NCI-H345 (cell line): ENCODE measurements at regions not wholly inside any gene's neighbourhood (a gene's known extent, or its start where the extent isn't known, plus 50 kb on each side); places are given as distances from the start of the nearest gene placed in this dataset.
A peak's percentile ranks its signal among the peaks of the same experiment; 100 is the strongest.

Experiments used
- DNase-seq: peaks from one replicate; lab custom pipeline; 2025; lab: John Stamatoyannopoulos, UW

DNA sequence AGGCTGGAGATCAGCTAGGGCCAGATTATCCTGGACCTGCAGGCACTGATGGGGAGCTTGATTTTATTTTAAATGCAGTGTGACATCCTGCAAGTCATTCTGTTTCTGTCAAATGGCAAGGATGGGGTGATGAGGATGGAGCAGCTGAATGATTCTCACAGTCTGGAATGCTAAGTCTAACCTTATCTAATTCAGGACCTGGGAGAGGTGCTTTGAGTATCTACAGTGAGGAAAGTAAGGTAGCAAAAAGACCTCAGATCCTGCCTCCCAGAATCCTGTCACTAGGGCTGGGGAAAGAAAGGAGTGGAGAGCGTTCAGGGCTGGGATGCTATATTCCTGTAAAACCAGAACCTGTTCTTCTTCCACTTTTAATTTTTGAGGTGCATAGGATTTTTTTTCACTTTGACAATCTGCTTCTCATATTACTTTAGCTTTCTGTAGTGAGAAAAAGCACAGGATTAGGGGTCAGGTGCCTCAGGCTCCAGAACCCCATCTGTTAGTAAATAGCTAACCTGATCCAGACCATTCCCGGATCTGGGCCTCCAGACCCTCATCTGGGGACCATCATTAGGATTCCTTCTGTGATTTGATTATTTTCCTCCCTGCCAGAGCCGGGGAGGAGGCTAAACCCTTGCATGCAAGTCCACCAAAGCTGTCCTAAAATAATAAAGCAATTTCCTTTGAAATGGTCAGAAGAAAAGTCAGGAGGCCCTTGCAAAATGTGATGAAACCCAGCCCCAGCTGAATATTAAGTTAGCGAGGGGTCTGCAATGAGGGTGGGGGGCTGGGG is 54.7 kb downstream of the ASCL1 start:
- DNase-seq, result no peak

- DNase-seq, result no peak
Observed at GRCh38 chr12:103012884-103013283, 55.4 kb downstream of the ASCL1 start.

- DNase-seq, result no peak
Observed at GRCh38 chr12:103013741-103014300, 56.3 kb downstream of the ASCL1 start.

DNA sequence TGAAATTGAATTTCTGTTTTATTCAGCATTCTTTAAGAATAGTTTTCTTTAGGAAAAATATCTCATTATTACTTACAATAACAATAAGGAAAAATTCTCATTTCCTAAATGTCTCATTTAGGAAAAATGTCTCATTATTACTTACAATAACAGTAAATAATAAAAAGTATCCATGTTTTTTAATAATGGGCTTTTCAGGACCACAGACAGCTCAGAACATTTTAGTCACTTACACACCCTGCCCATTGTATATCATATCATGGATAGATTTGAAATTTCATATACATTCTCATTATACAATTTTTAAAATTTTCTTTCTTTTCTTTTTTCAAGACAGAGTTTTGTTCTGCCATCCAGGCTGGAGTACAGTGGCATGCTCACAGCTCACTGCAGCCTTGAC is 58.9 kb downstream of the ASCL1 start:
- DNase-seq, result no peak

GRCh38 chr12:103020839-103021238 is 63.4 kb downstream of the ASCL1 start:
- no peak for DNase-seq

- DNase-seq, result no peak
Observed at GRCh38 chr12:103021538-103022218, 64.2 kb downstream of the ASCL1 start.

DNA sequence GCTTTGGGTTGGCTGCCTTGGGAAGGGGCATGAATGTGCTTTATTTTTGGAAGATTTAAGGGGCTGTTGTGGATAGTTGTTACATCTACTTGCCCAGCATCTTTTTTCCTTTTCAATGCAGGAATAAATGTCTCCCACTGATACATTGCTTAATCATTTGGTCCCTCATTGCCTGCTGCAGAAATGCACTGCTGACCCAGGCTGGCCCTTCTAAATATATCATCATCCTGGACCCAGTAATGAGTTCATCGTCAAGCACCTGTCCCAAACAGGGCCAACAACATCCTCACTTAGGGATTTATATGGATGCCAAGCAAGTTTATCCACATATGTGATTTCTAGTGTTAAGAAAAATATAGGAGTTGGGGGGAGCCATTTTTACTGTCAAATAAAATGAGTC is 67.2 kb downstream of the ASCL1 start:
- no peak for DNase-seq

DNA sequence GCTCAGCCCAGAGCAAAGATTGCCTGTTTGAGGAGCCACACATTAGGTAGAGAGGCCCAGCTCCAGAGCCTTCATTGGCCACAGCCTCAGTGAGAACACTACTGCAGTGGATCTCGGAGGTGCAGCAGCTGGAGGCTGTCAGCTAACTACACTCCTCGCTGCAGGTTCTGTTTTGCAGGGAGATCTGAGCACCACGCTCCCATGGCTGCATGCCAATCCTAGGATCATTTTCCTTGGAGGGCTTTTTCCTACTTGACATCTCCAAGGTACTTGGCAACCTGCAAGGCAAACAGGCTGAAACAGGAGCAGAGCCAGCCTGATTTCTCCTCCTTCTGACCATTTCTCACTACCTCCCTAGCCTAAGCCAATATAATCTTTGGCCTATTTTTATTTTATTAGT is 69.2 kb downstream of the ASCL1 start:
- DNase-seq, result peak; percentile 96

DNA sequence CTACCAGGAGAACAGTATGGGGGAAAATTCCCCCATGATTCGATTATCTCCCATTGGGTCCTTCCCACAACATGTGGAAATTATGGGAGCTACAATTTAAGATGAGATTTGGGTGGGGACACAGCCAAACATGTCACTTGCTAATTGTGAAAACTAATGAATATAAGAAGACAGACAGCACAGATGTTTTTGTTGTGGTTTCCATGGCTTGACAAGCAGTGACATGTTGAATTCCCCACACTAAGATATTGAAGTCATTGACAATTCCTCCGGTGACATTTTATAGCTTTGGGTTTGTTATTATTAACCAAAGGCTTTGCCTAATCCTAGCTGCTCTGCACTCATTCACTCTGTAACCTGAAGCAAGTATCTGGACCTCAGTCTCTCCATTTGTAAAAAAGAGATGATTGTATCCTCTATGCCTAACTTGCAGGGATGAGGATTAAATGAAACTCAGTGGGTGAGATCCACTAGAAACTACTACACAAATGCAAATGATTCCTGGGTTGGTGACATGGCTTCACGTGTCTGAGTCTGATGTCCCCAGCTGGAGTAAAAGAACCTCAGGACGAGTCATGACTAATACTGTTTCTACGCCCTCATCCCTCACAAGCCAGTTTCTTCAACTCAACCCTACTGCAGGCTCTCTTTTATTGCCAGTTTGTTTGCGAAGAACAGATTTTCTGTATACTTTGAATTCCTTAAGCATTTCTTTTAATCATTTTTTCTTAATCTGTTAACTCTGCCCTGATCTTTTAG is 71.6 kb downstream of the ASCL1 start:
- peak; percentile 10 for DNase-seq

- DNase-seq, result no peak
Observed at GRCh38 chr12:103036581-103037214, 79.2 kb downstream of the ASCL1 start.

DNA sequence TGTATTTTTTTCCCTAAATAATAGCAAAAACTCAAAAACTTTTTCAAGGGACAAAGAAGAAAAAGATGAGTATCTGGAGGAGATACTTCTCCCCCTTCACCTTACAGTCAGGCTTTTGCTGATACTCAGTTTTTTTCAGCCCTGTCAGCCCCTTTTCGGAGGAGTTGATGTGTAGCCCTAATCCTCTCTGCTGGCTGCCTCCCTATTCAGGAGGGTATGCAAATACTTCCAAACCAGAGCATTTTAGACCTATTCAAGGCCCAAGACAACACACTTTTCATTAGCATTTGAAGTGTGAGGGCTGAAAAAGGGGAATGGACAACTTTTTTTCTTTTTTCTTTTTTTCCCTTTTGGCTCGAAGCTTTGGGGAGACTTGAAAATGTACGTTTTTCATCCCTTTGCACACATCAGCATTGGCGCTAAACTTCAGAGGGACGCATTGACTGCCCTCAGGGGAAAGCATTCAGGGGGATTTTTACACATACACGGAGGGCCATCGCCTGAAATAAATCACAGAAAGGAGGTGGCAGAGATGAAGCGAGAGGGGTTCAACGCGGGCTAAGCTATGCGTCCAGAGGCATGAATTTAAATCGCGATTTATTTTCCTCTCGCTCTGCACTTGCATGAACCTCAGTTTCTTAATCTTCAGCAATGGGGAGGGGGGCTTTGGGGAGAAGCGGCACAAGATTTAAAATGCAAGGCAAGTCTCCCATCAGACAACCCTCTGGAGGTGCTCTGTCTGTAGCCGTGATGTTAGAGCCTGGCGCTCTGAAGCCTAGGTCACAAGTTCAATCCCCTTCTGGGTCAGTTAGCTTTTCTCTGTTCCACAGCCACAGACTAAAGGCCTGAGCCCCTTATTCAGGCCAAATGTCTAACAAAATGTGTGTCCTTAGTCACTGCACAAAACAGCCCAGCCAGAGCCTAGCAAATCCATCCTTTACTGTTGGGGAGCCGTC is 86.3 kb downstream of the ASCL1 start:
- no peak for DNase-seq

GRCh38 chr12:103046154-103046553 is 88.7 kb downstream of the ASCL1 start:
- DNase-seq, result no peak

DNA sequence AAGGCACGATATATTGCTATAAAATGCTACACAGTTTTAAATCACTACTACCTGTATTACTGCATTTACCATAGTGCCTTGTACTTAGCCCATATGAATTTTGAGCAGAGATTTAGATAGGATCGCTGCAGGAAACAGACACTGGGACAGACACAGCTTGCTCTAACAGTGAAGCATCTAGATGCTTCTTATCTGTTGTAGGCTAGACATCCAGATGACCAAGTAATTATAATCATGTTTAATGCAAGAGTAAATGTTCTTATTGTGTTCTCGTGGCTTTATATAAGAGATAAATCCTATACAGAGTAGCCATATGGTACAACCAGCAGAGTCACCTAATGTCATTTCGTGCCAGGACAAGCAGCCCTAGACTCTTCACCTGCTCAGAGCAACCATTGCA is 92.8 kb downstream of the ASCL1 start:
- no peak for DNase-seq

DNA sequence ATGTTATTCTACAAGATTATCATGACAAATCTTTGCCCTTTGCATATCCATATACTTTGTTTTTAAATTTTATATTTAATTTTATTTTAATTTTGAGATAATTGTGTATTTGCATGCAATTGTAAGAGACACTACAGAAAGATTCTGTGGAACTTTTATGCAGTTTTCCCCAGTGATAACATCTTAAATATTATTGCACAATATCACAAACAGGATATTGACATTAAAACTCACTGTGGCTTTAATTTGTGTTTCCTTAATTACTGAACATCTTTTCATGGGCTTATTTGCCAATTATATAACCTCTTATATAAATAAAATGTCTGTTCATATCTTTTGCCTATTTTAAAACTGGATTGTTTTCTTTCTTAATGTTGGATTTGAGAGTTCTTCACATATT is 95.6 kb downstream of the ASCL1 start:
- DNase-seq, result no peak

DNA sequence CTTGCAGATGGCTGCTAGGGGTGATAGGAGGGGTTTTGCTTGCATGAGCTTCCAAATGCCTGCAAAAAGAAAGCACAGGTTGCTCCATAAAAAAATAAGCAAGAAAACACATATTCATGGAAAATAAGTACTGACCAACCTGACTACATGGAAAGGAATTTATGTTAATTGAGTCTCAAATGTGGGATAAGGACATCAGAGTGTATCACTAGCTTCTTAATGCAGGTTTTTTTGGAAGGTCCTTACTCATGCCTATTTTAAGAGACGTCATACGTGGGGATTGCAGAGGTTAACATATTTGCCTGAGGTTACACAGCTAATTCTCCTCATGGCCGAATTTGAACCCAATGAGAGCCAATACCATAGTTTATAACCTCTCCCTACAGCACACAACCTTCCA is 116.2 kb downstream of the ASCL1 start:
- no peak for DNase-seq

DNA sequence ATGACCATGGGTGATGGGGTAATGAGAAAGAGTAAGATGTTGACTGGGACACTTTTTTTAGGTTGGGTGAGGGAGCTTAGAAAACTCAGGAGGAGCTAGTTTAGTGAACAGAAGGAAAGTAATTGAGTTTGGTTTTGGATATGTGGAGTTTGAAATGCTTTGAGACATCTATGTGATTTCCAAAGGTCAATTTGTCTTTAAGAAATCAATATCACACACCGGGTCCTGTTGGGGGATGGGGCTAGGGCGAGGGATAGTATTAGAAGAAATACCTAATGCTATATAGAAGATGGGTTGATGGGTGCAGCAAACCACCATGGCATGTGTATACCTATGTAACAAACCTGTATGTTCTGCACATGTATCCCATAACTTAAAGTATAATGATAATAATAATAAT is 118.4 kb downstream of the ASCL1 start:
- DNase-seq, result no peak

DNA sequence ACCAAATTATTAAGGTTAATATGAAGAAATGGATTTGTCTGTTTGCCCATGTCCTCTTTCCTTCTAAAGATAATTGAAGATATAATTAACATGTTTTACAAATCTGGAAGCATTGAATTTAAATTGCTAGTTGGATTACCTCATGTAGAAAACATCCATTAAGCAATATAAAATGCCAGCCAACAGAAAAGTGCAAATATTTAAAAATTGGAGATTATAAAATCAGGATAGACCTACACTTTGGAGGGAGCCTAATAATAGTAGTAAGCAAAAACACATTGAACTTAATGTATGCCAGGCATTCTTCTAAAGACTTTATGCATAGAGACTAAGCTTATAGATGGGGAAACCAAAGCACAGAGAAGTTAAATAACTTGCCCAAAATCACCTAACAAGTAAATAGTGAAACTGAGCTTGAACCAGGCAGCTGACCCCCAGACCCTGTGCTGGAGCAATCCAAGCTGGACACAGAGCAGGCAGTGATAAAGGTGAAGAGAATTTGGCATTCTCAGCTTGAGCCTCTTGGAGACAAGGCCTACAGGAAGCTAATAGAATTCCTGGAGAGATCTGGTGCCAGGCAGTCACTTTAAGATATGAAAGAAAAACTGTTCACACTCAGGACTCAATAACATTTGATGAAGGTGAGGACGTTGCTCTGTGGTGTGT is 119.8 kb downstream of the ASCL1 start:
- DNase-seq, result no peak

GRCh38 chr12:103085541-103085940 is 128.1 kb downstream of the ASCL1 start:
- peak; percentile 68 for DNase-seq

GRCh38 chr12:103086471-103086870 is 129.0 kb downstream of the ASCL1 start:
- DNase-seq, result no peak

DNA sequence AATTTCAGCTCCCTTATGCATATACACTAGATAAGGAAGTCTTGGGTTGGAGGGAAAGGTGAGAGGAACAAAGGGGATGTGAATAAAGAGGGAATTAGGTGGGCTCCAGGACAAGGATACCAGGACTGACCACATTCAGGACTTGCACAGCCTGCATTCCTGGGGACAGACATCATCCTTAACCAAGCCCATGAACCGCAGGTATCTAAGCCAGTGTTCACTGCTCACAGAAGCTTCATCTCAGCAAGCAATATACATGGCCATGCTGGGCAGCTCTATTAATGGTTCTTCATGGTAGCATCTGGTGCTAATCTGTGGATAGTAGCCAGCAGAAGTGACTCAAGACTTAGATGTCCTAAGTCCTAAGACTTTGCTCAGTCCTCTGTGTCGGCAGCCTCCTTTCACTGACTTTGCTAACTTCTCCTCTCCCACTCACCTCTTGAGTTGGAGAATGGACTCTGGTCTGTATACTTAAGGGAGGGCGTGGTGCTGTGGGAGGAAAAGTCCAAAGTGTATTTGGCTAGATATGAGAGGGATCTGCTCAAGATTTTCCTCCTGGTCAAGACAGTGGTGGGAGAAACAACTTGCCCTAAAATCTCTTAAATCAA is 136.1 kb downstream of the ASCL1 start:
- no peak for DNase-seq
